HG03558 (cell line): ENCODE measurements at regions not wholly inside any gene's neighbourhood (a gene's known extent, or its start where the extent isn't known, plus 50 kb on each side); places are given as distances from the start of the nearest gene placed in this dataset.

ENCODE experiments used
- ATAC-seq: cut with Tn5 transposase; IDR thresholded peaks from one replicate; pipeline ENCODE4 v1.9.1; 2021; ENCODE audit warnings: moderate number of reproducible peaks; ENCODE audit not compliant: unreplicated experiment; ENCODE audit errors: extremely low read depth

DNA sequence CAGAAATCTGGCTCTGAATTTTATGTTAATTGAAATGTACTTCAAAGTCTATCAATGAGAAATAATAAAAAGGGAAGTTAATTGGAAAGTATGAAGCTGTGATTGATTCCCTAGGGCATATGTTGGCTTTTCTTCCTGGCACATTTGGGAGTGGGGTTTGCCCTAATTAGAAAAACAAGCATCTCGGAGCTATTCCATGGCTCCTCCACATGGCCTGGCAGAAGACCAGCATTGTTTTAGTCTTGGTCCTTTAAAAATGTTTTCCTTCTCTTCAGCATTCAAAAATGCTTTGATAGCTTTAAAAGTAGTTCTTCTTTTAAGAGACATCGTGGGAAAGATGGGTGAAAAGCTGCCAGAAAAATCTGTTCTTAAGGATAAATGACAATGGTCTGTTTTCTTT, 445.5 kb upstream of the PKDCC start:
- ATAC-seq = no peak

GRCh38 chr2:41605311-41605710, 442.5 kb upstream of the PKDCC start:
- ATAC-seq = no peak

DNA sequence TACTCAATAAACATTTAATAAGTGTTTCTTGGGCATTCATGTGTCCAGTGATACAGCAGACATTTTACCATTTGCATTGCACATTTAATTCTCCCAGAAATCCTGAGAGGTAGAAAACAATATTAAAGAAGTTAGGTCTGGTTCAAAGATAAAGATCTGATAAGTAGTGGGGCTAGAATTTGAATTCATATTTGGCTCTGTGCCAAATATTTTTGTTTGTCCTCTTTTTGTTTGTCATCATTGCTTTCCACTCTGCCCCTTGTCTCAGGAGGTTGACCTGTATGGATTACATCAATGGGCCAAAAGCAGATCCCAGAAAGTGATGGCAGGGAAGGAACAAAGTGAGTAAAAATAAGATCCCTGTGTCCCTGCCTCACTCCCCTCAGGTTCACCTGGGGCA, 441.9 kb upstream of the PKDCC start:
- ATAC-seq = no peak

GRCh38 chr2:41610501-41611190, 437.2 kb upstream of the PKDCC start:
- ATAC-seq = no peak

DNA sequence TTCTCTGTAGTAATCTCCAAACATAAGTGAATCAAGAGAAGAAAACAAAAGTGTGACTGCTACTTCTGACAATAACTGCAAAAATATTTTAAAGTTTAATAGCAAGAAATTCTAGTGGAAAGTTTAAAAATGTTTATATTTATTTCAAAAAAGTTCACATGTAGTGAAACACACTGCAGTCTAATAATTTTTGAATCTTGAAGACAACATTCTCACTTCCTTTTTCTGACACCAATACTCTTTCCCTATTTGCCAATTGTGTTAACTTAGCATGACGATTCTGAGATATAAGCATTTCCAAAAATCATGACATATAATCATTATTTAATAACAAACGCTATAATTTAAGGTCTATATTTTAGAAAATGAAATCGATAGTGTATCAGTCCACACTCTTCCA, 429.1 kb upstream of the PKDCC start:
- no peak for ATAC-seq

GRCh38 chr2:41621095-41621494, 426.7 kb upstream of the PKDCC start:
- no peak for ATAC-seq

DNA sequence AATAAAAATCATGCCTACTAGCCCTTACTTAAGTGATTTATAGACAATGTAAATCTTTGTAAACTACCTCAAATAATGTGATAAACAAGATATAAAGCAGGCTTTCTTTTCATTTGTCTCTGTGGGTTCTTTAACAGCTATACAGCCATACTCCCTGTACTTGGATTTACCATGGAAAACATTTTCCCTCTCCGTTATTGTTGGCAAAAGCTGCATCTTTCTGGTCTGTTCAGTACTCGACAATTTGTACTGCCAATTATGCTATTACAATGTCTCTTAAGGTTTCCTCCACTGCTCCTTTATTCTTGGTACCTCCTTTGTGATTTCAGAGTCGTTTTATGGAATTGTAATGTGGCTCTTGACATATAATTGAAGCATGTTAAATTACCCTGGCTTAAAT, 426.3 kb upstream of the PKDCC start:
- ATAC-seq = no peak

DNA sequence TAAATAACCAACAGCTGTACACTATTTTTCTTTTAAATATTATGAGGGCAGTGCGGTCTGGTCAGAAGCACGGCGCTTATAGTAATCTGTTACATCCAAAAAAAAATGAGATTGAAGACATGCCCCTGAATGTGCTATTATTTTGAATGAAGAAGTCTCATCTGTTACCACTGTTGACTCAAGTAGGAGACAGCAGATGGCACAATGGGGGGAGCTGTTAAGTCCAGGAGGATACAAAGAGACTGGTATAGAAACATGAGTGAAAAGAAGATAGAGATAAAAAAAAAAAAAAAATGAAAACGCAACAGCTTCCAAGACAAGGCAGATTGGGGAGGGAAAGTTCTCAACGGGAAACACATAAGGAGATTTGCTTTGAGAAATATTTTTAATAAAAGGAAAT, 425.5 kb upstream of the PKDCC start:
- no peak for ATAC-seq

GRCh38 chr2:41626936-41627335, 420.9 kb upstream of the PKDCC start:
- ATAC-seq = no peak

DNA sequence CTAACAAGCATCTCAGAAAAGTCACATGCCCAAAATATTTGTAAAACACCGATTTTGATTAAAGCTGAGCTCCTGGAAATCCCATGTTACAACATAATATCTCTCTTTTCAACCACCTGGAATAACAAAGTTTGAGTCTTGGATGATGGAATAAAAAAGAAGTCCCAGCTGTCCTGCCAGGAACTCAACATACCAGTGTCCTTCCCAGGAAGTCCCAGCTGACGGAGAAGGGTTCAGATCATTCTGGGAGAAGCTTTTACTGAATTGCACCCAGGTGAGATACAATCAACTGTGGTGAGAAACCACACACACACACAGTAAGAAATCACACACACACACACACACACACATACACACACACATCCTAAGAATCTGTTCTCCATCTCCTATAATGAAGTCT, 413.1 kb upstream of the PKDCC start:
- ATAC-seq = no peak

GRCh38 chr2:41644936-41645335, 402.9 kb upstream of the PKDCC start:
- no peak for ATAC-seq

- ATAC-seq = no peak
These were observed 400.3 kb upstream of the PKDCC start for GRCh38 chr2:41647468-41648050.

DNA sequence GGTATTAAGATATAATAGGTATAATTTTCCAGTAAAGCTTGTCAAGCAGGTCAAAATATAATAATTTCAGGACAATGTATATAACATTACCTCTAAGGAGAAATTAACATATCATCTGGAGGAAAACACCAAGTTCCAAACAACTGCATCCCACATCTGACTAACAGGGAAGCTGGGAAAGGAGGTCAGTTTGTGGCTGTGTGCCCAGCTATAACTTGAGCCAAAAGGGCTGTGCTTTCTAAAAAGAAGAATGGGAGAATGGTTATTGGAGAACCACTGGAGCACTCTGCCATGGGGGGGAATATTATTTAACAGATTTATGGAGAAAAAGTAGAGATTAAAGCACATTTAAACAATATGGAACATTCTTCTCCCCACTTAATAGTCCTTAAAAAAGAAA, 390.6 kb upstream of the PKDCC start:
- ATAC-seq = no peak

GRCh38 chr2:41659758-41660157, 388.1 kb upstream of the PKDCC start:
- ATAC-seq = no peak

- ATAC-seq = no peak
These were observed 385.4 kb upstream of the PKDCC start for GRCh38 chr2:41662461-41662860.

GRCh38 chr2:41663056-41663455, 384.8 kb upstream of the PKDCC start:
- ATAC-seq = no peak

DNA sequence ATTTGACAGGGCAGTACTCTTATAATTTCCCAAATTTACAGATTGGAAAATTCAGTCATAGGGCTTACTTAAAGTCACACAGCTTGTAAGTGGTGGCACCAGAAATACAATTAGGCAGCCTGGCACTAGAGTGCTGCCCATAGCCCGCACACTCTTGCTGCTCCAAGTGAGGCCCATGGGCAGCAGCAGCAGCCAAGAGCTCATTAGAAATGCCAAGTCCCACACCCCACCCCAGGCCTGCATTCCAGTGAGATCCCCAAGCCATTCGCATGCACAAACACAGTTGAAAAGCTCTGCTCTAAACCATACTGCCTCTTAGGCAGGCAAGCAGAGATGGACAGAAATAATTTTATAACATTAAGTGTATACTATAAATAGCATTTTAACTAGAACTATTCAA, 379.3 kb upstream of the PKDCC start:
- no peak for ATAC-seq

DNA sequence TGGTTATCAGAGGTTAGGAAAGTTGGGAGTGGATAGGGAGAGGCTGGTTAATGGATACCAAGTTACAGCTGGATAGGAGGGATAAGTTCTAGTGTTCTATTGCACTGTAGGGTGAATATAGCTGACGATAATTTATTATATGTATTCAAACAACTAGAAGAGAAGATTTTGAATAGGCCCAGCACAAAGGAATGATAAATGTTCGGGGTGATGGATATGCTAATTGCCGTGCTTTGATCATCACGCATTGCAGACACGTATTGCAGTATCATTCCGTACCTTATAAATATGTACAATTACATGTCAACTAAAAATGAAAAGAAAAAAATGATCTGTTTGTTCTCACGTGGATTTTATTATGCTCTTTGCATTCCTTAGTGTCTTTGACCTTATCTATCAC, 369.2 kb upstream of the PKDCC start:
- ATAC-seq = no peak

GRCh38 chr2:41686156-41686555, 361.7 kb upstream of the PKDCC start:
- no peak for ATAC-seq

DNA sequence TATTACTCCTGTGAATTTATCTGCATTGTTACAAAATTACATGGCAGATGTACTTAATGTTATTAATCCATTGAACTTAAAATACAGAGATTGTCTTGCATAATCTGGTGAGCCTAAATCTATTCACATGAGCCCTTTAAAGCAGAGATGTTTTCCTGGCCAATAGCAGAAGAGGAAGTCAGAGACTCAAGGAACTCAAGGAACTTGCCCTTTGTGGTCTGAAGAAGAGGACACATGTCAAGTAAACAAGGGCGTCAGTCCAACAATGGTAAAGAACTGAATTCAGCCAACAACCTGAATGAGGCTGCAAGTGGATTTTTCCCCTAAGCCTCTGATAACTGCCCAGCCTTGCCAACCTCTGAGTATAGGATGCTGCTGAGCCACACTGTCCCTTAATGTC, 356.3 kb upstream of the PKDCC start:
- ATAC-seq = no peak

GRCh38 chr2:41694536-41695049, 353.2 kb upstream of the PKDCC start:
- ATAC-seq = no peak
